PC-9 (cell line): ENCODE measurements at regions not wholly inside any gene's neighbourhood (a gene's known extent, or its start where the extent isn't known, plus 50 kb on each side); places are given as distances from the start of the nearest gene placed in this dataset.

ENCODE experiments used
- BruUV-seq: library from RNA; stranded (reverse); fragments of 400-500 nt; replicated peaks from 2 replicates; lab custom pipeline; 2021; lab: Mats Ljungman, UMichigan
- CTCF ChIA-PET: fragments of 300-600 bp; sonication (Branson Sonifier 250); formaldehyde crosslinking; loops from one replicate; lab custom pipeline; 2022; ENCODE audit warnings: antibody characterized with exemption; lab: Charles Lee
- POLR2A ChIA-PET: fragments of 300-600 bp; sonication (Branson Sonifier 250); formaldehyde crosslinking; loops from one replicate; lab custom pipeline; 2022; ENCODE audit warnings: antibody characterized with exemption; ENCODE audit not compliant: unreplicated experiment; lab: Charles Lee
- DNase-seq, 2 experiments: peaks; one replicate each; pipeline versions ENCODE4 v3.0.0 to v3.0.0-alpha.2; 2015 to 2022; ENCODE audit warnings: mixed read lengths in 1 of 2
- H2AFZ ChIP-seq: fragments of 200-600 bp; sonication (generic); 2 replicates; pipeline ENCODE4 v1.8.1; 2017; ENCODE audit warnings: antibody characterized with exemption
- H3F3A ChIP-seq: fragments of 200-600 bp; sonication (generic); 2 replicates; pipeline ENCODE4 v1.8.1; 2017; ENCODE audit warnings: antibody characterized with exemption, mild to moderate bottlenecking, low read depth; ENCODE audit not compliant: insufficient read depth
- H3K27ac ChIP-seq: fragments of 200-600 bp; sonication (generic); 2 replicates; pipeline ENCODE4 v1.6.1; 2016; ENCODE audit warnings: mixed run types
- H3K27me3 ChIP-seq: fragments of 200-600 bp; sonication (generic); 2 replicates; pipeline ENCODE4 v1.6.1; 2016; ENCODE audit warnings: low read depth, mixed run types; ENCODE audit not compliant: insufficient read depth
- H3K36me3 ChIP-seq: fragments of 200-600 bp; sonication (generic); 2 replicates; pipeline ENCODE4 v1.6.1; 2016; ENCODE audit warnings: low read depth, mixed run types
- H3K4me1 ChIP-seq: fragments of 200-600 bp; sonication (generic); replicated peaks from 2 replicates; pipeline ENCODE4 v1.6.1; 2016; ENCODE audit warnings: mixed run types; ENCODE audit not compliant: insufficient read depth
- H3K4me2 ChIP-seq: fragments of 200-600 bp; sonication (generic); 2 replicates; pipeline ENCODE4 v1.6.1; 2017; ENCODE audit warnings: mixed run types
- H3K4me3 ChIP-seq: fragments of 200-600 bp; sonication (generic); 2 replicates; pipeline ENCODE4 v1.6.1; 2016; ENCODE audit warnings: mixed run types
- H3K79me2 ChIP-seq: fragments of 200-600 bp; sonication (generic); 2 replicates; pipeline ENCODE4 v1.6.1; 2017; ENCODE audit warnings: low read depth, mixed run types
- H3K9me2 ChIP-seq: fragments of 200-600 bp; sonication (generic); 2 replicates; pipeline ENCODE4 v1.8.1; 2017; ENCODE audit warnings: mild to moderate bottlenecking; ENCODE audit not compliant: insufficient read depth
- H3K9me3 ChIP-seq: fragments of 200-600 bp; sonication (generic); 2 replicates; pipeline ENCODE4 v1.8.1; 2016; ENCODE audit warnings: low read depth; ENCODE audit not compliant: insufficient read depth
- H4K20me1 ChIP-seq: fragments of 200-600 bp; sonication (generic); 2 replicates; pipeline ENCODE4 v1.8.1; 2017; ENCODE audit not compliant: insufficient read depth
- CTCF ChIP-seq: fragments of 200-600 bp; sonication (generic); conservative IDR thresholded peaks from 2 replicates; pipeline ENCODE4 v1.6.1; 2017; ENCODE audit warnings: mixed run types, antibody characterized with exemption, mild to moderate bottlenecking, moderate library complexity
- EZH2 ChIP-seq: fragments of 200-600 bp; sonication (generic); IDR thresholded peaks from 2 replicates; pipeline ENCODE4 v1.8.0; 2017; ENCODE audit warnings: antibody characterized with exemption, low read depth
- intact Hi-C: fragments of 100-400 bp; cut with micrococcal nuclease; formaldehyde crosslinking; loops from one replicate; pipeline ENCODE4 v1.10.0; 2022; ENCODE audit not compliant: unreplicated experiment

GRCh38 chr11:15839061-15839460 lies 517.3 kb downstream of the SOX6 start:
- BruUV-seq: no TSS peak
- H4K20me1 ChIP-seq: no peaks in the 10 kb centered on the region
- no peak for DNase-seq
- TF ChIP-seq EZH2 (no peak), CTCF (no peak)
- H3K4me1 ChIP-seq: no peaks in the 10 kb centered on the region
- no peak overlapping the region for H3K4me3 ChIP-seq
- no peaks in the 10 kb centered on the region for H3F3A ChIP-seq
- intact Hi-C loops: no loop called here
- H3K27ac ChIP-seq: no peak overlapping the region
- no peak overlapping the region for H2AFZ ChIP-seq
- no peaks in the 10 kb centered on the region for H3K9me3 ChIP-seq
- no peaks in the 10 kb centered on the region for H3K36me3 ChIP-seq
- H3K4me2 ChIP-seq: no peak overlapping the region
- ChIA-PET POLR2A (no interaction called here), CTCF (no interaction called here)
- no peaks in the 10 kb centered on the region for H3K9me2 ChIP-seq
- H3K27me3 ChIP-seq: no peaks in the 10 kb centered on the region
- no peaks in the 10 kb centered on the region for H3K79me2 ChIP-seq

- CTCF ChIA-PET: no interaction called here
Observed at GRCh38 chr11:15840966-15841365, 515.4 kb downstream of the SOX6 start.

GRCh38 chr11:15841931-15842740 lies 514.2 kb downstream of the SOX6 start:
- no peaks in the 10 kb centered on the region for H3K36me3 ChIP-seq
- no peaks in the 10 kb centered on the region for H4K20me1 ChIP-seq
- H3K79me2 ChIP-seq: no peaks in the 10 kb centered on the region
- no peaks in the 10 kb centered on the region for H3F3A ChIP-seq
- POLR2A ChIA-PET: no interaction called here
- no peak overlapping the region for H3K4me3 ChIP-seq
- H2AFZ ChIP-seq: no peak overlapping the region
- H3K4me1 ChIP-seq: no peaks in the 10 kb centered on the region
- intact Hi-C loops: no loop called here
- no peak for DNase-seq
- no peak overlapping the region for H3K4me2 ChIP-seq
- no peak overlapping the region for H3K27ac ChIP-seq
- H3K9me3 ChIP-seq: no peaks in the 10 kb centered on the region
- no peaks in the 10 kb centered on the region for H3K27me3 ChIP-seq
- CTCF ChIA-PET: no interaction called here
- BruUV-seq: no TSS peak
- H3K9me2 ChIP-seq: no peaks in the 10 kb centered on the region
- TF ChIP-seq CTCF: no peak

More at GRCh38 chr11:15840966-15841365, 515.4 kb downstream of the SOX6 start:
- intact Hi-C loops: no loop called here
- no TSS peak for BruUV-seq
- no peak overlapping the region for H3K27ac ChIP-seq
- H3K79me2 ChIP-seq: no peaks in the 10 kb centered on the region
- no peak overlapping the region for H3K4me2 ChIP-seq
- no peak for DNase-seq
- no peaks in the 10 kb centered on the region for H4K20me1 ChIP-seq
- H3K36me3 ChIP-seq: no peaks in the 10 kb centered on the region
- POLR2A ChIA-PET: no interaction called here
- H3K9me3 ChIP-seq: no peaks in the 10 kb centered on the region
- H3F3A ChIP-seq: no peaks in the 10 kb centered on the region
- no peak overlapping the region for H3K4me3 ChIP-seq
- TF ChIP-seq CTCF (no peak), EZH2 (no peak)
- no peak overlapping the region for H2AFZ ChIP-seq
- no peaks in the 10 kb centered on the region for H3K4me1 ChIP-seq
- no peaks in the 10 kb centered on the region for H3K27me3 ChIP-seq
- H3K9me2 ChIP-seq: no peaks in the 10 kb centered on the region
